NCI-H748 (cell line): ENCODE measurements at regions not wholly inside any gene's neighbourhood (a gene's known extent, or its start where the extent isn't known, plus 50 kb on each side); places are given as distances from the start of the nearest gene placed in this dataset.
"Not testable (repeated sequence)": the region's sequence is repeated elsewhere in the genome, so short reads cannot be mapped to it uniquely, and the experiment has no call there.

ENCODE experiments used
- DNase-seq: peaks from one replicate; lab custom pipeline; 2025; ENCODE audit not compliant: unreplicated experiment; lab: John Stamatoyannopoulos, UW

DNA sequence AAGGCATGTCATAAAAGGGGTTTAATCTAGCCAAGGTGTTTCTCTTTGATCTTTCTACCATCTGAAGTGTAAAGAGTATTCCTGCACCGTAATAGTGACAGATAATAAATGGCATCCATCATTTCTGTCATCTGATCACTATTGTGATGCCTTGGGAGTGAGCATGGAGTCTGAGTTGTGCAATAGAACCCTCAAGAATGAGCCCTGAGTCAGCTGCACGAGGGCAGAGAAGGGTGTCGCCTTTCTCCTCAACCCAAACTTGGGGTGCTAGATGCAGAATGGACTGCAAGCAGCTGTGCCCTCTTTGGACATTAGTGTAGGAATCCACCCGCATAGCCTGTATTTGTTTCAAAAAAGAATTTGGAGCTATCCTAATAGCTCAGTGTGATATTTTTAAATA is 115.2 kb downstream of the ZNF37A start:
- DNase-seq: no peak

DNA sequence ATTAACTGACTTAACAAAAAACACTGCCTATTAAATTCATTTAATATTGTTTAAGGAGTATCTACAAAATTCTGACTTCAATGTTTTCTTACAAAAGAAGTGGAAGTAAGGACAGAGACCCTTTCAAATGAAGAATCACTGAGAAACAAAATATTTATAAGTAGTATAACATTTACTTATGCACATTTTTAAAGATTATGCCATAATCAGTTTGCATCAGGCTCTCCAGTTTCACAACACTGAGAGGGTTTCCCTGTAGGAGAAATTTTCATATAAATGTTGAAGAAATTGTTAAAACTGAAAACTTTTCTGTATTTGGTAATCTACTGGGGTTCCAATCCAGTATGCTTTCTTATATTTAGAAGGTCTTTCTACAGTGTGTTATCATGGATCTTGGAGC is 115.6 kb downstream of the ZNF37A start:
- DNase-seq: not testable (repeated sequence)

DNA sequence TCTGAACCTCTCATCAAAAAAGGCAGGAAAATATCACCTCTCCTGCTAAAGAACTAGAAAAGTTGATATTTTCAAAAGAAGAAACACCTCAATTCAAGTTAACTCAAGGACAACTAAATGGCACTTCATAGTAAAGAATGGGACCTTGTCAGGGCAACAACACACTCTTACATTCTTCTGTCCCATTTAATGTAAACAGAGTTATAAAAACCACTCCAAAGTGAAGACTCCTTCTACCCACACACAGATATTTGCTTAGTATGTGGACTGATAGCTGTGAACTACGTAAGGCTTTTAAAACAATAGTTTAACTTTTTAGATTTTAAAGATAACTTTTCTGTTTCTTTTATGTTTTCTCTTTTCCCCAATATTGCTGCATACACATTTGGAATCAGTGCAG is 118.3 kb downstream of the ZNF37A start:
- DNase-seq: no peak

DNA sequence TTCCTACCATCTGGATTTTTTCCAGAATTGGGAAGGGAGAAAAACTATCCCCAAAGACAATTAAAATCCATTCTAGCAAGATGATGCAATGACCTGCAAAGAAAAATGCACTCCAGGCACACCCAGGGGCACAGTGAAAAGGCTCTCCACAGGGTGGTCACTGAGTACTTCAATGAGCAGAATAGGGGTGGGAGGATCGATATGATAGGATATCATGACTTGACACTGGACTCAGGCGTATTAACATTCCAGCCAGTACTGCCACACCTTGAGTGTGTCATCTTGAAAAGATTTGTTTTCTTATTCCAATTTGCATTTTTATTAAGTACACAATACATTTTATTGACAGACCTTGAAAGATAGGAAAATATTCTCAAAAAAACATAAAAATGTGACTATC is 132.2 kb downstream of the ZNF37A start:
- no peak for DNase-seq

DNA sequence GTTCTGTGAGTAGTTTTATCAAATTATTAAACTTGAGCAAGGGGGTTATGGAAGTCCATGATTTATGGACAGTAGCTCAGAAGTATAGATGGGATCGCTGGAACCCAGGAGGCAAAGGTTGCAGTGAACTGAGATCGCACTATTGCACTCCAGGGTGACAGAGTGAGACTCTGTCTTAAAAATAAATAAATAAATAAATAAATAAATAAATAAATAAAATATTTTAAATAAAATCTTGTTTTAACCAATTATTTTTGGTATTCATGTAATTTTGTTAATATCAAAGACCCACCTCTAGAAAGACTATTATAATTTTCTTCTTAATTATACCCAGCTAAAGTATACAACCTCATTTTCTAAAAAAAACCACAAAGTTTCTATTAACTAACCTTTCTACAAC is 134.3 kb downstream of the ZNF37A start:
- no peak for DNase-seq

DNA sequence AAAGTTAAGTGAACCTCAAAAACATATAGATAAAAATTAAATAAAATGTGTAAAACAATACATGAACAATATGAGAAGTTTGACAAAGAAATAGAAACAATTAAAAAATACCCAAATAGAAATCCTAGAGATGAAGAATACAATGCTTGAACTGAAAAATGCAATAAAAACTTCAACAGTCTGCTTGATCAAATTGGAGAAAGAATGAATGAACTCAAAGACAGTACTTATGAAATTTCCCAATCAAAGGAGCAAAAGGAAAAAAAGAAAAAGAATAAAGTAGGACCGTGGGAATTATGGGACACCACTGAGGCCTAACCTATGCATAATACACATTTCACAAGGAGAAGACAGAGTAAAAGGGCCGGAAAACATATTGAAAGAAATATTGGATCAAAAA is 144.3 kb downstream of the ZNF37A start:
- not testable (repeated sequence) for DNase-seq

DNA sequence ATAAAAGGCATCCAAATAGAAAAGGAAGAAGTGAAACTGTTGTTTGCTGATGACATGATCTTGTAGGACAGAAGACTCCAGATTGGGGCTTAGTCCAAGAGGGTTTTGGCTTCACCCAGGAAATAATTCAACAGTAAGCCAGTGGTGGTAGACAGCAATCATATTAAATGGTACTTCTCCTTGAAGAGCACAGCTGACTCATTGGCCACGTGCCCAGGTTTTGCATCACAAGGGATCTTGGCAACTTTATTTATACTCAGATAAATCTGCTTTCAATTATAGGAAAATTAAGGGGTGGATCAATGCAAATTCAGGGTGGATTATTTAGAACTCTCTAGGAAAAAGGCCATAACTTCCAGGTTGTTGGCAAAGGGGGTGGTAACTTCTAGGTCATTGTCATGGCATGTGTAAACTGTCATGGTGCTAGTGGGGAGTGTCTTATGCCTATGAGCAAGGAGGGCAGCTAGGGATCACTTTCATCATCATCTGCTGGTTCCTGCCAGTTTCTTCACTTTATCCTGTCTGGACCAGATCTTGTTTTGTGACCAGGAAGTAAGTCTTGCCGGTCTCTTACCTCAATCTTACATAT is 148.0 kb downstream of the ZNF37A start:
- not testable (repeated sequence) for DNase-seq

DNA sequence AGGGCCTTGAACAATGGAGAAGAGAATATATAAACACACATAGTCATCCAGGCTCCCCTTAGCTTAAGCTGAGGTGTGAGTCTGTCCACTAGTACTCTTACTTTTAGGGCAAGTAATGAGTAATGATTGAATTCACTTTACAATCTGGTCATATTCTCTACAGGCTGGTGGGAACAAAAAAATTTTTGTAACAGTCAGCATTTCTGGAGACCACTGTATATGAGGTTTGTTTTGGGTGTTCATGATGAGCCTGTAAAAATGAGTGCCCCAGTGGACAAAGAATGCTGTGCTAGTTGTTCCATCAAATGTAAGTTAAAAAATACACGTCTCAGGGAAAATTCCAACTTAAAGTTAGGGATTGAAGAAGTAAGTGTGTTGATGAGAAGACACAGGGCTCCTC is 154.0 kb downstream of the ZNF37A start:
- not testable (repeated sequence) for DNase-seq

DNA sequence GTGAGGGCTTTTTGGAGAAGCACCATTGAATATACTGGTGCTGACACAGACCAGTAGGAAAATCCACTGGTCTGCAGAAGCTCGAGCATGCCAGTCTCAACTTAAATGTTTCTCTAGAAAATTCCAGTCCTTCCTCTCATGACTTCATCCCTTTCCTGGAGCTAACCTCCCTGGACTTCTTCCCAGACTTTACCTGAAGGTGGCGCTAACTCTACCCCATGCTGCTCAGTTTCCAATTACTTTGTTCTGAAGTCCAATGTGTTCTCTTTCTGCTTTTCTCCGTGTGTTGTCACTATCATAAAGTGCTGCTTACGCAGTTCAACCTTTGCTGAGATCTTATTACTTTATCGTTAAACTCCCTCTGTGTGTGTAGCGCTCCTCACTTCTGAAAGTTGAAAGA is 158.4 kb downstream of the ZNF37A start:
- DNase-seq: not testable (repeated sequence)

DNA sequence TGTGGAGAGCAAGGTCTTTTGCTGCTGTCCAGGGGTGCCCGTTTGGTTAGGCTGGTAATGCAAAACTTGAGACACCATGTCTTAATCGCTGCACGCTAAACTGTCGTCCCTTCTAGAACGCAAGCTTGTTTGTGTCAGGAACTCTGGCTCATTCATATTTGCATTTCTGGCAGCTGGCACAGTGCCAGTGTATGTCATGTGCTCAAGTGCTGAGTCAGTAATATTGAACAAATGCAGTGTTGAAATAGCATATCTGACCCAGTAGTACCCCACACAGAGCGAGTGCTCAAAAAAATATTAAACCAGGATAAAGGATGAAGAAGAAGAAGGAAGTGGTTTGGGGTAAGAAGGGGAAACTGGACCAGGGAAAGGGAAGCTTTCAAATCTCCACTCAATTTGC is 173.4 kb downstream of the ZNF37A start:
- DNase-seq: peak; percentile 0

DNA sequence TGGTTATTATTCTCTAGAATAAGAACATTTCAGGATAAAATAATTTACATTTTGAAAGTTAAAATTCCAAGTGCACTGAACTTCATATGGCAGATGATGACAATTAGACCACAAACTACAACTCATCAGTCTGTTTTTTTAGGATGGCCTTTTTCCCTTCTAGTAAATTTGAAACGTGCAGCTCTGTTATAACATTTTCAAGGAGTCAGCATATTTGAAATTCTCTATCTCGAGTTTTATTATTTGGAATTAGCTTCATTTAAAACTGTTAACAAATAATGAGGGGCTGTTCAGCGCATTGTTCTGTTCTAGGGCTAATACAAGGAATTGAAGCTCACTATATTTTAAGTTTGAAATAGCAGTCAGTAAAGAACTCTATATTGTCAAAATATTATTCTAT is 176.9 kb downstream of the ZNF37A start:
- not testable (repeated sequence) for DNase-seq

DNA sequence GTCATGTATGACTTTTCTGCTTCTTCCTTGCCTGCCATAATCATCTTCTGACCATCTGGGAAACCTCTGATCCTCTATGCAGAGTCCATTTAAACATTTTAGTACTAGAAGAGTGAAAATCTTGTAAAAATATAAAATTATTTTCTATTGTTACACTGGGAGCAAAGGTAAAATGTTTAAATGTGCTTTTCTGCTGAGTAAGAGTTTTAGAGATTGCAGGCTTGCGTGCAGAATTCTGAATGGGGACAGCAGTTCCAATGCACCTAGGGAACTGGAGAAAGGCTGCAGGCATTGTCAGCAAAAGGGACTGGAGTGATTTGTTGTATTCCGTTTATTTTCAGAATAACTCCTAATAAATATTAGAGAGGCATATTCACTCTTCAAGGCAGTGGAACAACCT is 180.7 kb downstream of the ZNF37A start:
- DNase-seq: not testable (repeated sequence)

DNA sequence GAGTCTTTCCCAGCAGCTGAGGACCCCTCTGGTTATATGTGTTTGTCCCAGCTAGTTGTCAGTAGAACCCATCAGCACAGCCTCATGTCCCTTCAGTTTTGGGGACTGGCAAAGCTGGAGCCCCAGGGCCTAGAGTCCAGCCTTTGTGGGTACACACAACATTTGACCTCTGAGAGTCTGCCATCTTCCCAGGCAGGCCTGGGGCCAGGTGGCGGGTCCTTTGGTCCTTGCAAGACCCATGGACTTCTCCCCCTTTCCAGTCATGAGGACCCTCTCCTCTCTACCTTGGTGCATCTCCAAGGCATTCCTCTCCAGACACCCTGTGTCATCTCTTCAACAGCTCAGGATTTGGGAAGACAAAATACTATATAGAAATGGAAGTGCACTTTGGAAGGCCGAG is 198.4 kb downstream of the ZNF37A start:
- not testable (repeated sequence) for DNase-seq

DNA sequence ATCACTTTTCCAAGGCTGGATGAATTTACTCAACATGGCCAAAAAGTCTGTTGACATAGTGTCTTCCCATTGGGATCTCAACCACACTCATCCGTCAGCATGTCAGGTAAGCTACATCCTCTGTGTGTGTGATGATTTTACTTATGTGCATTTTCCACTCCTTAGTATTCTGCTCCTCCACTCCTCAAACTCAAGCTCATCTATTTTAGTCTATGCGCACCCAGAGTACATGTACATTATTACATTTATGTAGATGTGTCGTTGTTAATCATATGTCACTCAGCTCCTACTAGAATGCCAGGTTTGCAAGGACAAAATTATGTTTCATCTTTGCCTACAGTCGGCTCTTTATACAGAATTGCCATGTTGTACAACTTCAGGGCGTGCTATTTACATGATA is 216.0 kb downstream of the ZNF37A start:
- not testable (repeated sequence) for DNase-seq

DNA sequence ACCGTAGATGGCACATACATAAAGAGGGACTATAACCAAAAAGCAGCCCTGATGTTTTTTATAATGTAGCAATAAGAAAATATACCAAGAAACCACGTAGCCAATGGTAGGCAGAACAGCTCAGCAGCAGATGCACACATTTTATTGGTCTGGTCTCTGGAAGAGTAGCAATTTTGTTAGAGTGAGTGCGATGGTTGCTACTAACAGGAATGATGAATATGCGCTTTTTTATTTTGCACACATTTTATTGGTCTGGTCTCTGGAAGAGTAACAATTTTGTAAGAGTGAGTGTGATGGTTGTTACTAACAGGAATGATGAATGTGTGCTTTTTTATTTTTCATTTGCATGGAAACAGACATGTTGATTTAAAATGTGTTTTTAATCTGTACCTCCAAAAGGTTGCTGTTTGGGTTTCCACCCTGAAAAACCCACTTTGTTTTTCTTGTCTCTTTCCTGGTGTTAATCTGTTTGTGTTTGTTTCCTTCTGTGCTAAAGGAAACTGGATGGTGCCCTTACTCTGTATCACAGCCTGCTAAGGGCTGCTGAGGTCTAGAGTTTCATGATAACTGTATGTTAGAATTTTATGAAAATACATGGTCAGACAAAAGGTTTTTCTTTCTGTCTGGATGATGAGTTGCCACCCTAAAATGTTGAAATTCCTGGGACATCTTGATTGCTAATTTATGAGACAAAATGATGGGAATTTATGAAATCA is 221.1 kb downstream of the ZNF37A start:
- DNase-seq: not testable (repeated sequence)

DNA sequence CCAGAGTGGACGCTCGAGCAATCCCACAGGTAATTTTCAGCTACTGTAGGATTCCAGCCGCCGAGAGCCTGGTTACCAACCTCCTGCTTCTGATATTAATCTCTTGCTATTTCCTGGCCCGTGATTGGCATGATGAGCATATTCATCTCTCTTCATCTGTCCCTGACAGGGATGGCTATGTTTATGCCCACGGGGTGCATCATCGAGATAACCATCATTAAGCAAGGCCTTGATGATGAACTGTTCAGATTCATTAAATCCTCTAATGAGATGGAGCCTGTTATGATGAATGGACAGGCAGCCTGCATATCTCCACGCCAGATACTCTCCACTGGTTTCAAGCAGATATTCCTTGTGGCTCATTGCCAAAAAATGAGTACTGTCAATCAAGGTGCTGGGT is 227.3 kb downstream of the ZNF37A start:
- not testable (repeated sequence) for DNase-seq

DNA sequence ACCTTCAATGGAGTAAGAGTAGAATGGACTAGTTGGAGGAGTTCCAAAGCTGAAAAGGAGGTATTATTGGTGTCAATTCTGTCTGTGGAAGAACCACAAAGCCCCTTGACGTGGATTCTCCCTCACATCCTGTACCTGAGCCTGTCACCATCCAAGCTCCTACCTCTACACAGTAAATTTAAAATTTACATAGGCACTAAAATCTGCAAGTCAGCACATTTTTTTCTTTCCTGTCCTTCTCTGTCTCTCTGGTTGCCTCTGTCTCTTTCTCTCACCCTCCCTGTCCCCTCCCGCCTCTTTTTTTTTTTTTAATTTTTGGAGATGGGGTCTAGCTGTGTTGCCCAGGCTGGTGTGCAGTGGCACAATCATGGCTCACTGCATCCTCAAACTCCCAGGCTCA is 236.2 kb downstream of the ZNF37A start:
- not testable (repeated sequence) for DNase-seq

DNA sequence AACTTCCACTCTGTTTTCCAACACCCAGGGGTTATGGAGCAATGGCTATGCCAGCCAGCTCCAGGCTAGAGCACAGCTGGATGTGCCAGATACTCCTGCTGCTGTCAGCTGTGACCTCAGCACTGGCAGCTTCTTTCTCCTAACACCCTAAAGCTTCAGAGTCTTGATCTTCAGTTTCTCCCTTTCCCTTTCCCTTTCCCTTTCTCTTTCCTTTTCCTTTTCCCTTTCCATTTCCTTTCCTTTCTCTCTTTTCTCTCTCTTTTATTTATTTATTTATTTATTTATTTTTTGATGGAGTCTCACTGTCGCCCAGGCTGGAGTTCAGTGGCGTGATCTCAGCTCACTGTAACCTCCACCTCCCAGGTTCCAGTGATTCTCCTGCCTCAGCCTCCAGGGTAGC is 237.0 kb downstream of the ZNF37A start:
- DNase-seq: not testable (repeated sequence)

DNA sequence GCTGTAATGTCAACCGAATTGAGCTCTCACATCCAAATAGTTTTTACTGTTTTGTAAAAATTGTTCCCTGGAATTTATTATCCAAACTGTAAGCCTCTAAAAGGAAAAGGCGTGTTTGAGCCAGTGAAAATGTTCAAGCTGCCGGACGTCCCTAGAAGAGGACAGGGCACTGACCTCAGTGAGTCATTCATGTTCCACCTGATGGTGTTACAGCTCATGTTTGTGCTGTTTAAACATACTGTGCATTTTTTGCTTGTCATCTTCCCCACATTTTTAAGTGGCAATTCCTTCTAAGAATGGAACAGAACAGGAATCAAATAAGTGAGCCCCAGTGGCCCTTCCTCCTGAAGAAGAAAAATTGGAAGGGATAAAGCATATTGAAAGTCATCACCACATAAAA is 239.6 kb downstream of the ZNF37A start:
- not testable (repeated sequence) for DNase-seq

DNA sequence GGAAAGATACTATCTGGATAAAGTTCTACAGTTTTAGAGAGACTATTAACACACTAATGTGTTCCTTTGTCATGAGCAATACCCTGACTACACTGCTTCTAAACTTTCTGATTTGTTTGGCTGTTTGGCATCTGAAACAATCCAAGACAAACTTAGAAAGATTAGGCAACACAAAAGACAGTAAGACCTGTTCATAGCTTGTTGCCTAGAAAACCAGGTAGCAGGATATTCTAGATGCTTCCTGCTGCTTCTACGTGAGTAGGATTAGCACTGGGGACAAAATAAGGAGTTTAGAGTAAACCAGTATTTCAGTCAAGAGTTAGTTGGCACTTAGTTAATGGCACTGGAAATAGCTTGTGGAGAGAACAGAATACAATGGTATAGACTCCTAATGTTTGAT is 256.5 kb downstream of the ZNF37A start:
- DNase-seq: not testable (repeated sequence)

DNA sequence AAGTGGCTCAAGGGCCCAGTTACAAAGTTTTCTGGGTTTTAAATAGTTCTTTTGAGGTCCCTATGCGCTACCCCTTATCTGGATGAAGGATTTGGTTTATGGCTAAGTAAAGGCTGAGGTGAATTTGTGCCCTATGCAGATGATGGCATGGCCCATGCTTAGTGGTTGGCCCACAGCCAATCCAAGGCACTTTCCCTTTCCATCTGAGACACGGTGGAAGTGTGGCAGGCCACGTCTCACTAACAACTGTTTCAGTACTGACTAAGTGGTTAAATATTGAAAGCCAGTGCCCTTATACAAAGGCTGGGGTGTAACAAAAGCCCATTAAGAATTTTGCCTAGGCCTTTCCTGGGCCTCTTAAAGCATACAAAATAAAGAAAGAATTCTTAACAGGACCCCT is 260.3 kb downstream of the ZNF37A start:
- not testable (repeated sequence) for DNase-seq

DNA sequence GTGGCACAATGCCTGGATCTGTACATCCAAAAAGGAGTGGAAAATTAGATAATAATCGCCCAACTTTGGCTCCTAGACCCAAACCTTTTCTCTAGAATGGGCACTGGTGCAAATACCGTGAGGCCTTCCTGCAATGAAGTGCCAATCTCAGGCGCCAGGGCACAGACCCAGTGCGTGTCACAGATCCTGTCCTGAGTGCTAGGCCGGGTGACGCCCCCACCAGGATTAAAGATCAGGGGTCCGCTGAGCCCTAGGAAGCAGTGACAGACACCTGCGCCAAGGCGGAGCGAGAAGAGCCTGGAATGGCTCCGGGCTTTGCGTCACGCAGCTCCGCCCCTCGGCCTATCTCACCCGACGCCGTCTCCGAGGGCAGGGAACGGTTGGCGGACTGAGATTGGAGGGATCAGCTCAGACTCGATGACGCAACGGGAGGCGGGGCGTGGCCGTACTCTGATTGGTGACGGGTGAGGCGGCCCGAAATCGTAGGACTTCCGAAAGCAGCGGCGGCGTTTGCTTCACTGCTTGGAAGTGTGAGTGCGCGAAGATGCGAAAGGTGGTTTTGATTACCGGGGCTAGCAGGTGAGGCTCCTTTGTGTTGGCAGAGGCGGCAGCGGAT is 261.9 kb downstream of the ZNF37A start:
- DNase-seq: peak; percentile 83
